Liver (tissue), 3 donors: ENCODE measurements at regions not wholly inside any gene's neighbourhood (a gene's known extent, or its start where the extent isn't known, plus 50 kb on each side); places are given as distances from the start of the nearest gene placed in this dataset.

ENCODE experiments used
- EGR1 ChIP-seq, 2 donors: IDR thresholded peaks; 2 replicates each; pipeline ENCODE4 v1.6.1; 2016 to 2018; ENCODE audit warnings: antibody characterized with exemption in 2 of 2, low read depth in 2 of 2
- FOXA2 ChIP-seq: IDR thresholded peaks from 2 replicates; pipeline ENCODE4 v1.6.1; 2016; ENCODE audit warnings: antibody characterized with exemption
- GABPA ChIP-seq, 2 donors: IDR thresholded peaks in 1 of 2; conservative IDR thresholded peaks in 1 of 2; 2 replicates each; pipeline ENCODE4 v1.6.1; 2016; ENCODE audit warnings: antibody characterized with exemption in 2 of 2, mild to moderate bottlenecking in 1 of 2, moderate library complexity in 1 of 2
- HNF4G ChIP-seq: IDR thresholded peaks from 2 replicates; pipeline ENCODE4 v1.6.1; 2016; ENCODE audit warnings: antibody characterized with exemption
- NR2F2 ChIP-seq: IDR thresholded peaks from 2 replicates; pipeline ENCODE4 v1.6.1; 2016; ENCODE audit warnings: antibody characterized with exemption
- SP1 ChIP-seq: IDR thresholded peaks from 2 replicates; pipeline ENCODE4 v1.6.1; 2018; ENCODE audit warnings: antibody characterized with exemption, mild to moderate bottlenecking
- TAF1 ChIP-seq: conservative IDR thresholded peaks from 2 replicates; pipeline ENCODE4 v1.6.1; 2016; ENCODE audit warnings: antibody characterized with exemption, mild to moderate bottlenecking
- YY1 ChIP-seq: IDR thresholded peaks from 2 replicates; pipeline ENCODE4 v1.6.1; 2016; ENCODE audit warnings: antibody characterized with exemption, mild to moderate bottlenecking
- TF ChIP-seq, protein P1 (sequence below): IDR thresholded peaks from 2 replicates; pipeline ENCODE4 v1.6.1; 2016; ENCODE audit warnings: antibody characterized with exemption
- TF ChIP-seq, protein P2 (sequence below): fragments of 150-350 bp; IDR thresholded peaks from 2 replicates; pipeline ENCODE4 v1.5.1; 2017; ENCODE audit warnings: improper control_type of control experiment, low read depth, low read length; ENCODE audit not compliant: missing input control
- donor health status: healthy.
- donor health status: healthy.

- TF ChIP-seq, protein P1, sequence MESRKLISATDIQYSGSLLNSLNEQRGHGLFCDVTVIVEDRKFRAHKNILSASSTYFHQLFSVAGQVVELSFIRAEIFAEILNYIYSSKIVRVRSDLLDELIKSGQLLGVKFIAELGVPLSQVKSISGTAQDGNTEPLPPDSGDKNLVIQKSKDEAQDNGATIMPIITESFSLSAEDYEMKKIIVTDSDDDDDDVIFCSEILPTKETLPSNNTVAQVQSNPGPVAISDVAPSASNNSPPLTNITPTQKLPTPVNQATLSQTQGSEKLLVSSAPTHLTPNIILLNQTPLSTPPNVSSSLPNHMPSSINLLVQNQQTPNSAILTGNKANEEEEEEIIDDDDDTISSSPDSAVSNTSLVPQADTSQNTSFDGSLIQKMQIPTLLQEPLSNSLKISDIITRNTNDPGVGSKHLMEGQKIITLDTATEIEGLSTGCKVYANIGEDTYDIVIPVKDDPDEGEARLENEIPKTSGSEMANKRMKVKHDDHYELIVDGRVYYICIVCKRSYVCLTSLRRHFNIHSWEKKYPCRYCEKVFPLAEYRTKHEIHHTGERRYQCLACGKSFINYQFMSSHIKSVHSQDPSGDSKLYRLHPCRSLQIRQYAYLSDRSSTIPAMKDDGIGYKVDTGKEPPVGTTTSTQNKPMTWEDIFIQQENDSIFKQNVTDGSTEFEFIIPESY = no peak
- TF ChIP-seq, protein P2, sequence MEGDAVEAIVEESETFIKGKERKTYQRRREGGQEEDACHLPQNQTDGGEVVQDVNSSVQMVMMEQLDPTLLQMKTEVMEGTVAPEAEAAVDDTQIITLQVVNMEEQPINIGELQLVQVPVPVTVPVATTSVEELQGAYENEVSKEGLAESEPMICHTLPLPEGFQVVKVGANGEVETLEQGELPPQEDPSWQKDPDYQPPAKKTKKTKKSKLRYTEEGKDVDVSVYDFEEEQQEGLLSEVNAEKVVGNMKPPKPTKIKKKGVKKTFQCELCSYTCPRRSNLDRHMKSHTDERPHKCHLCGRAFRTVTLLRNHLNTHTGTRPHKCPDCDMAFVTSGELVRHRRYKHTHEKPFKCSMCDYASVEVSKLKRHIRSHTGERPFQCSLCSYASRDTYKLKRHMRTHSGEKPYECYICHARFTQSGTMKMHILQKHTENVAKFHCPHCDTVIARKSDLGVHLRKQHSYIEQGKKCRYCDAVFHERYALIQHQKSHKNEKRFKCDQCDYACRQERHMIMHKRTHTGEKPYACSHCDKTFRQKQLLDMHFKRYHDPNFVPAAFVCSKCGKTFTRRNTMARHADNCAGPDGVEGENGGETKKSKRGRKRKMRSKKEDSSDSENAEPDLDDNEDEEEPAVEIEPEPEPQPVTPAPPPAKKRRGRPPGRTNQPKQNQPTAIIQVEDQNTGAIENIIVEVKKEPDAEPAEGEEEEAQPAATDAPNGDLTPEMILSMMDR = no peak
- TF ChIP-seq SP1 (no peak), EGR1 (IDR thresholded peaks at IDR 0.05; ENCODE audit: low read depth in 2 of 2) (no peak), TAF1 (no peak), YY1 (no peak), HNF4G (no peak), NR2F2 (no peak), GABPA (IDR thresholded peaks at IDR 0.05 in 1 of 2, conservative IDR thresholded peaks at IDR 0.05 in 1 of 2) (no peak), FOXA2 (no peak)
Observed at GRCh38 chr9:135001526-135001925, 83.8 kb upstream of the FCN1 start.
